H9 (cell line): ENCODE measurements at regions not wholly inside any gene's neighbourhood (a gene's known extent, or its start where the extent isn't known, plus 50 kb on each side); places are given as distances from the start of the nearest gene placed in this dataset.
"Not testable (repeated sequence)": the region's sequence is repeated elsewhere in the genome, so short reads cannot be mapped to it uniquely, and the experiment has no call there.

ENCODE experiments used
- DNase-seq: peaks from one replicate; pipeline ENCODE4 v3.0.0-alpha.2; 2017
- H2AFZ ChIP-seq: one replicate; pipeline ENCODE4 v1.6.1; 2013; ENCODE audit warnings: mild to moderate bottlenecking, low read length, control low read depth, moderate library complexity
- H2AK5ac ChIP-seq: 2 replicates; pipeline ENCODE4 v1.6.1; 2013; ENCODE audit warnings: low read length, control low read depth, mixed read lengths; ENCODE audit not compliant: insufficient read length
- H2BK120ac ChIP-seq: one replicate; pipeline ENCODE4 v1.6.1; 2013; ENCODE audit warnings: low read depth, mild to moderate bottlenecking, low read length, control low read depth, inconsistent platforms; ENCODE audit not compliant: poor library complexity, severe bottlenecking
- H2BK12ac ChIP-seq: 2 replicates; pipeline ENCODE4 v1.6.1; 2013; ENCODE audit warnings: low read length, control low read depth, mixed read lengths, low read depth; ENCODE audit not compliant: insufficient read length
- H2BK15ac ChIP-seq: 2 replicates; pipeline ENCODE4 v1.6.1; 2013; ENCODE audit warnings: low read depth, low read length, control low read depth
- H2BK20ac ChIP-seq: one replicate; pipeline ENCODE4 v1.6.1; 2013; ENCODE audit warnings: low read depth, mild to moderate bottlenecking, low read length, control low read depth, inconsistent platforms; ENCODE audit not compliant: poor library complexity, severe bottlenecking
- H2BK5ac ChIP-seq: 2 replicates; pipeline ENCODE4 v1.6.1; 2013; ENCODE audit warnings: low read length, control low read depth, mixed read lengths; ENCODE audit not compliant: insufficient read length
- H3K14ac ChIP-seq: 2 replicates; pipeline ENCODE4 v1.6.1; 2013; ENCODE audit warnings: low read length, control low read depth; ENCODE audit not compliant: insufficient read depth
- H3K18ac ChIP-seq: 2 replicates; pipeline ENCODE4 v1.6.1; 2013; ENCODE audit warnings: low read depth, mild to moderate bottlenecking, mixed read lengths, low read length, control low read depth; ENCODE audit not compliant: insufficient read length
- H3K23ac ChIP-seq: 2 replicates; pipeline ENCODE4 v1.6.1; 2013; ENCODE audit warnings: low read length, control low read depth, mixed read lengths, low read depth; ENCODE audit not compliant: insufficient read length
- H3K23me2 ChIP-seq: 2 replicates; pipeline ENCODE4 v1.6.1; 2013; ENCODE audit warnings: low read depth, mild to moderate bottlenecking, mixed read lengths, low read length, control low read depth; ENCODE audit not compliant: insufficient read length, poor library complexity, severe bottlenecking
- H3K27ac ChIP-seq: 2 replicates; pipeline ENCODE4 v1.5.1; 2013; ENCODE audit warnings: low read length, control low read depth, mixed read lengths, low read depth; ENCODE audit not compliant: insufficient read length
- H3K27me3 ChIP-seq: 2 replicates; pipeline ENCODE4 v1.6.1; 2013; ENCODE audit warnings: low read length, control low read depth, inconsistent platforms; ENCODE audit not compliant: insufficient read depth
- H3K4ac ChIP-seq: 2 replicates; pipeline ENCODE4 v1.6.1; 2013; ENCODE audit warnings: low read depth, mild to moderate bottlenecking, control low read depth, inconsistent platforms, low read length, moderate library complexity
- H3K4me1 ChIP-seq: 2 replicates; pipeline ENCODE4 v1.6.1; 2013; ENCODE audit warnings: low read length, control low read depth, inconsistent platforms; ENCODE audit not compliant: insufficient read depth
- H3K4me2 ChIP-seq: 2 replicates; pipeline ENCODE4 v1.6.1; 2013; ENCODE audit warnings: low read length, control low read depth, mixed read lengths; ENCODE audit not compliant: insufficient read length, insufficient read depth
- H3K56ac ChIP-seq: 2 replicates; pipeline ENCODE4 v1.6.1; 2013; ENCODE audit warnings: low read depth, mild to moderate bottlenecking, mixed read lengths, low read length, control low read depth; ENCODE audit not compliant: insufficient read length
- H3K79me1 ChIP-seq: 2 replicates; pipeline ENCODE4 v1.6.1; 2013; ENCODE audit warnings: low read depth, mild to moderate bottlenecking, moderate library complexity, low read length, control low read depth, inconsistent platforms; ENCODE audit not compliant: insufficient read depth, poor library complexity, severe bottlenecking
- H3K79me2 ChIP-seq: 2 replicates; pipeline ENCODE4 v1.6.1; 2013; ENCODE audit warnings: low read length, control low read depth, inconsistent platforms; ENCODE audit not compliant: insufficient read depth
- H3K9ac ChIP-seq: 2 replicates; pipeline ENCODE4 v1.6.1; 2013; ENCODE audit warnings: low read length, control low read depth, mixed read lengths; ENCODE audit not compliant: insufficient read length; ENCODE audit errors: extremely low read depth
- H3K9me3 ChIP-seq: one replicate; pipeline ENCODE4 v1.6.1; 2013; ENCODE audit warnings: low read depth, low read length, inconsistent platforms; ENCODE audit not compliant: control insufficient read depth
- H3T11ph ChIP-seq: one replicate; pipeline ENCODE4 v1.6.1; 2013; ENCODE audit warnings: mild to moderate bottlenecking, low read length, control low read depth, inconsistent platforms
- H4K20me1 ChIP-seq: one replicate; pipeline ENCODE4 v1.6.1; 2013; ENCODE audit not compliant: control insufficient read depth, insufficient read length, insufficient read depth
- H4K5ac ChIP-seq: 2 replicates; pipeline ENCODE4 v1.6.1; 2013; ENCODE audit warnings: low read depth, mild to moderate bottlenecking, mixed read lengths, low read length, control low read depth; ENCODE audit not compliant: insufficient read length
- H4K8ac ChIP-seq: replicated peaks from 2 replicates; pipeline ENCODE4 v1.6.1; 2013; ENCODE audit warnings: low read length, control low read depth, mixed read lengths, low read depth; ENCODE audit not compliant: insufficient read length
- H4K91ac ChIP-seq: 2 replicates; pipeline ENCODE4 v1.6.1; 2013; ENCODE audit warnings: low read depth, mild to moderate bottlenecking, moderate library complexity, mixed read lengths, low read length, control low read depth; ENCODE audit not compliant: insufficient read length
- H3K27ac Mint-ChIP-seq, 3 experiments: 2 replicates in 2 of 3; 3 replicates in 1 of 3; pipeline ENCODE4 v1.8.0; 2020 to 2021; ENCODE audit warnings: mixed read lengths in 3 of 3, mild to moderate bottlenecking in 1 of 3, moderate library complexity in 1 of 3
- H3K27me3 Mint-ChIP-seq: 2 replicates; pipeline ENCODE4 v1.8.0; 2021; ENCODE audit warnings: low read depth, mild to moderate bottlenecking, moderate library complexity, mixed read lengths
- H3K36me3 Mint-ChIP-seq, 3 experiments: 2 replicates in 2 of 3; 3 replicates in 1 of 3; pipeline ENCODE4 v1.8.0; 2020 to 2021; ENCODE audit warnings: low read depth in 3 of 3, mixed read lengths in 3 of 3; ENCODE audit not compliant: insufficient read depth in 1 of 3
- H3K4me1 Mint-ChIP-seq, 2 experiments: 2 replicates each; pipeline ENCODE4 v1.8.0; 2020; ENCODE audit warnings: mixed read lengths in 2 of 2
- H3K4me3 Mint-ChIP-seq, 2 experiments: 2 replicates in 1 of 2; 3 replicates in 1 of 2; pipeline ENCODE4 v1.8.0; 2020 to 2021; ENCODE audit warnings: mild to moderate bottlenecking in 2 of 2, mixed read lengths in 2 of 2, moderate library complexity in 1 of 2
- H3K9me3 Mint-ChIP-seq, 2 experiments: 2 replicates in 1 of 2; 3 replicates in 1 of 2; pipeline ENCODE4 v1.8.0; 2020; ENCODE audit warnings: mild to moderate bottlenecking in 2 of 2, mixed read lengths in 2 of 2, moderate library complexity in 1 of 2
- WGBS: extraction: QIAGEN DNeasy Blood & Tissue Kit; methylation state at CpG from one replicate; pipeline ENCODE4 v1.1.7; 2013; ENCODE audit warnings: missing lambda C conversion rate, low lambda C conversion rate, mixed read lengths; ENCODE audit not compliant: insufficient read length; ENCODE audit errors: extremely low coverage; 5-methylcytosine and 5-hydroxymethylcytosine counted together

- H4K8ac ChIP-seq, H3K9ac ChIP-seq: not testable (repeated sequence)
- peaks cover 98% of the 10 kb centered on the region for H3K9me3 ChIP-seq
These were observed 394.7 kb downstream of the TMEM121 start for GRCh38 chr14:105920803-105921755.

GRCh38 chr14:105921781-105922180, 395.4 kb downstream of the TMEM121 start:
- WGBS = no CpG with 5 or more reads among the region's 4 CpGs
- H3K79me1 ChIP-seq, H3T11ph ChIP-seq, H2BK15ac ChIP-seq, H3K79me2 ChIP-seq, H4K91ac ChIP-seq, H3K27ac ChIP-seq, H3K56ac ChIP-seq, H3K4me2 ChIP-seq, DNase-seq, H3K23me2 ChIP-seq, H3K14ac ChIP-seq, H2AK5ac ChIP-seq, H3K27me3 ChIP-seq, H2AFZ ChIP-seq, H3K4me1 ChIP-seq, H3K18ac ChIP-seq, H3K23ac ChIP-seq, H4K5ac ChIP-seq, H3K4ac ChIP-seq, H3K27ac Mint-ChIP-seq, H4K20me1 ChIP-seq, H2BK20ac ChIP-seq, H3K4me1 Mint-ChIP-seq, H2BK12ac ChIP-seq, H3K27me3 Mint-ChIP-seq, H2BK120ac ChIP-seq, H2BK5ac ChIP-seq, H4K8ac ChIP-seq, H3K9ac ChIP-seq, H3K4me3 Mint-ChIP-seq: not testable (repeated sequence)
- Mint-ChIP-seq H3K36me3 (peaks cover 7 to 28% (median 13%) of the 10 kb centered on the region in 3 experiments; a peak in 6 of 7 replicates), H3K9me3 (peaks cover 84 to 90% of the 10 kb centered on the region in 2 experiments)
- peaks cover 98% of the 10 kb centered on the region for H3K9me3 ChIP-seq

More at GRCh38 chr14:105920803-105921755, 394.7 kb downstream of the TMEM121 start:
- not testable (repeated sequence) for H3K4me3 Mint-ChIP-seq, H3K23ac ChIP-seq, H3K4ac ChIP-seq, H2BK120ac ChIP-seq, H3K27me3 Mint-ChIP-seq, H4K91ac ChIP-seq, H2BK12ac ChIP-seq, DNase-seq, H4K5ac ChIP-seq, H3K4me1 Mint-ChIP-seq, H3K14ac ChIP-seq, H3K27ac ChIP-seq, H3K4me2 ChIP-seq, H3T11ph ChIP-seq, H3K79me1 ChIP-seq, H2AFZ ChIP-seq, H3K79me2 ChIP-seq, H2BK5ac ChIP-seq, H3K27ac Mint-ChIP-seq, H3K23me2 ChIP-seq, H3K56ac ChIP-seq, H2BK15ac ChIP-seq, H2AK5ac ChIP-seq, H4K20me1 ChIP-seq, H3K27me3 ChIP-seq, H3K18ac ChIP-seq, H2BK20ac ChIP-seq, H3K4me1 ChIP-seq
- Mint-ChIP-seq H3K36me3 (peaks cover 7 to 32% (median 13%) of the 10 kb centered on the region in 3 experiments; a peak in 6 of 7 replicates), H3K9me3 (peaks cover 90% of the 10 kb centered on the region in 2 experiments)
- no CpG with 5 or more reads among the region's 24 CpGs for WGBS
